NCI-H1436 treated with DMSO at 0.1 percent for 48 hours (cell line): ENCODE measurements at regions not wholly inside any gene's neighbourhood (a gene's known extent, or its start where the extent isn't known, plus 50 kb on each side); places are given as distances from the start of the nearest gene placed in this dataset.

Source experiments
- DNase-seq: peaks from one replicate; lab custom pipeline; 2025; lab: John Stamatoyannopoulos, UW

GRCh38 chr2:58560531-58560930 lies 319.4 kb upstream of the FANCL start:
- DNase-seq: no peak

GRCh38 chr2:58558881-58559280 lies 317.8 kb upstream of the FANCL start:
- no peak for DNase-seq

- no peak for DNase-seq
These were observed 316.1 kb upstream of the FANCL start for GRCh38 chr2:58557176-58557575.

- DNase-seq: no peak
These were observed 312.8 kb upstream of the FANCL start for GRCh38 chr2:58553937-58554336.

- no peak for DNase-seq
These were observed 312.4 kb upstream of the FANCL start for GRCh38 chr2:58553522-58553921.

GRCh38 chr2:58545300-58546280 lies 304.5 kb upstream of the FANCL start:
- no peak for DNase-seq

- DNase-seq: no peak
These were observed 302.3 kb upstream of the FANCL start for GRCh38 chr2:58543442-58543841.

- no peak for DNase-seq
These were observed 300.4 kb upstream of the FANCL start for GRCh38 chr2:58541511-58541910.

- DNase-seq: no peak
These were observed 299.6 kb upstream of the FANCL start for GRCh38 chr2:58540681-58541080.

- DNase-seq: no peak
These were observed 298.8 kb upstream of the FANCL start for GRCh38 chr2:58539973-58540372.

GRCh38 chr2:58535990-58536389 lies 294.9 kb upstream of the FANCL start:
- DNase-seq: no peak

GRCh38 chr2:58535182-58535581 lies 294.1 kb upstream of the FANCL start:
- no peak for DNase-seq

GRCh38 chr2:58533376-58533775 lies 292.3 kb upstream of the FANCL start:
- DNase-seq: no peak

GRCh38 chr2:58532641-58533040 lies 291.5 kb upstream of the FANCL start:
- no peak for DNase-seq

- DNase-seq: no peak
These were observed 286.5 kb upstream of the FANCL start for GRCh38 chr2:58527647-58528046.

GRCh38 chr2:58521803-58522554 lies 280.9 kb upstream of the FANCL start:
- no peak for DNase-seq

GRCh38 chr2:58520903-58521302 lies 279.8 kb upstream of the FANCL start:
- DNase-seq: no peak

- no peak for DNase-seq
These were observed 276.8 kb upstream of the FANCL start for GRCh38 chr2:58517881-58518280.

GRCh38 chr2:58516695-58517094 lies 275.6 kb upstream of the FANCL start:
- no peak for DNase-seq

- DNase-seq: no peak
These were observed 274.9 kb upstream of the FANCL start for GRCh38 chr2:58515827-58516573.

GRCh38 chr2:58514252-58514651 lies 273.1 kb upstream of the FANCL start:
- DNase-seq: no peak

GRCh38 chr2:58512878-58513277 lies 271.8 kb upstream of the FANCL start:
- no peak for DNase-seq
